Jurkat, Clone E6-1 (cell line): ENCODE measurements at regions not wholly inside any gene's neighbourhood (a gene's known extent, or its start where the extent isn't known, plus 50 kb on each side); places are given as distances from the start of the nearest gene placed in this dataset.

Experiments
- DNase-seq: peaks from one replicate; pipeline ENCODE4 v3.0.0-alpha.2; 2011; ENCODE audit warnings: low read depth, low spot score
- H3K4me3 ChIP-seq: 2 replicates; pipeline ENCODE4 v1.5.1; 2011; ENCODE audit warnings: mild to moderate bottlenecking, low read length, control low read depth, moderate library complexity

DNA sequence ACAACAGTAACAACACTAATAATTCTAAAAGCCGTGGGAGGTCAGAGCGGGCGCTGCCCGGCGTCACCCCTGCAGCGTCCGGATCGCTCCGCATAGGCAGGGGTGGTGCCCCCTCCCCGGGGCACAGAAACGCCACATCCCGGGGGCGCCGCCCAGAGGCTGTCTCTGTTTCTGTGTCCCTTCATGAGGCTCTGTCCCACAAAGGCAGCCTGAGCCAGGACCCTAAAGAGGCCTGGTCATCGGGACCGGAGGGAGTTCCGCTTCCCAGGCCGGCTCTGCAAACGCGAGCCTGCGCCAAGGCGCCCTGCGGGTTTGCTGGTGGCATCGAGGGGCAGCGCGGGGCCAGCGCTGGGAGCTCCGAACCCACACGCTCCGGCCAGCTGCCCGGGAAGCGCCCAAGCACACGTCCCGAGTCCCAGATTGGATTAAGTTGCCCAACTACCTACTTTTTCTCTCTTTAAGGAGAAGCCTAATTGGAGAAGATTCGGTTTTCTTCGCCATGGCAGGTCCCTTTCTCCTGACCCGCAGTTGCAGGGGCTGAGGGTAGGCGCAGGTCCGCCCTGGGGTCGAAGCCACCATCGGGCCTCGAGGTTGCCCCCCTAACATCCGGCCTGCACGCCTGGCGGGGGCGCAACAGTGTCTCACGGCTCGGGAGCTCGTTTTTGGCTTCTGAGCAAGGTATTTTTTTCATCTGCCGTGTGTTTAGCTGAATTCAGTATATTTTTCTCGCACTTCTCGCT lies 421.7 kb downstream of the VRK1 start:
- H3K4me3 ChIP-seq = peak overlapping the region; percentile 52
- DNase-seq = no peak

DNA sequence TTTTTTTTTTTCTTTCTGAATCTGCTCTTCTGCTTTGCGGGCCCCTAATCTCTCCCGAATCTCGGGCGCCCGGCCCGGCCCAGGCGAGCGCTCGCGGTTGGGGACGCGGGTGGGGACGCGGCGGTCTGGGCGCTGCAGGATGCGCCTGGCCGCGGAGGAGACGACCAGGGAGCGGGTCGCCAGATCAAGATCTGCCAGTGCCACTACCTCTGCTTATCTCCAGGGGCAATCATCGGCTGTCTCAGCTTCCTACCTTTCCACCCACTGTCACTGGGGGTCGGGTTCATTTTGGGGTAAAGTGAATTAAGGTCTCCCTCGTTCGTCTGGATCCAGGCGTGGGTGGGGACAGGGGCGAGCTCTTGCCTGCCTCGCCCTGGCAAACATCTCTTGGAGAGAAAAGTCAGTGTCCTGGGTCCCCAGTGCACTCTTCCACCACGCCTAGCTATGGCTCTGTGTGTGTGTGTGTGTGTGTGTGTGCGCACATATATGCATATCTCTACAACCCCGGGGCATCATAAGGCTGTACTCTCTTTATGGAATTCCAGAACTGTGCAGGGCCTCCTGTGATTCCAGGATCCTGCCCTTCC lies 422.3 kb downstream of the VRK1 start:
- peak overlapping the region; percentile 52 for H3K4me3 ChIP-seq
- no peak for DNase-seq

GRCh38 chr14:97221572-97222285 lies 424.5 kb downstream of the VRK1 start:
- H3K4me3 ChIP-seq = no peak overlapping the region
- DNase-seq = no peak

DNA sequence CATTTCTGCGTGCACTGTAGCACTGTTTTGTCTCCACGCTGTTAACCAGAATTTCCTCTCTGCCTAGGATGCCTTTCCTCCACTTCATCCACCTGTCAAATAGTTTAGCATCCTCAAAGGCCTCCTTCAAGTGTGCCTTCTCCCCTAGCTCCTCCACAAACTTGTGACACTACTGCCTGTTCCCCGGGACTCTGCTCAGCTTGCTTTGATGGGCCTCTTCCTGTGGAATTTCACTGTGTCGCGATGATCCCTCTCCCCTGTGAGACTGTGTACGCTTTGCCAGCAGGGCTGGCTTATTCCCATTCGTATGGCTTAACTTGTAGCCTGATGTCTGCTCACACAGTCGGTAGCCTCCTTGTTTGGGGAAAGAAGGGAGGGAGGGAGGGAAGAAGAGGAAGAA lies 426.8 kb downstream of the VRK1 start:
- no peak overlapping the region for H3K4me3 ChIP-seq
- no peak for DNase-seq

GRCh38 chr14:97230051-97230450 lies 432.9 kb downstream of the VRK1 start:
- no peak for DNase-seq
- no peak overlapping the region for H3K4me3 ChIP-seq

- H3K4me3 ChIP-seq = no peak overlapping the region
- no peak for DNase-seq
Measured at GRCh38 chr14:97233319-97233985, 436.3 kb downstream of the VRK1 start.

GRCh38 chr14:97246648-97247047 lies 449.5 kb downstream of the VRK1 start:
- DNase-seq = no peak
- H3K4me3 ChIP-seq = no peak overlapping the region

GRCh38 chr14:97248973-97249372 lies 451.8 kb downstream of the VRK1 start:
- DNase-seq = no peak
- H3K4me3 ChIP-seq = no peak overlapping the region

DNA sequence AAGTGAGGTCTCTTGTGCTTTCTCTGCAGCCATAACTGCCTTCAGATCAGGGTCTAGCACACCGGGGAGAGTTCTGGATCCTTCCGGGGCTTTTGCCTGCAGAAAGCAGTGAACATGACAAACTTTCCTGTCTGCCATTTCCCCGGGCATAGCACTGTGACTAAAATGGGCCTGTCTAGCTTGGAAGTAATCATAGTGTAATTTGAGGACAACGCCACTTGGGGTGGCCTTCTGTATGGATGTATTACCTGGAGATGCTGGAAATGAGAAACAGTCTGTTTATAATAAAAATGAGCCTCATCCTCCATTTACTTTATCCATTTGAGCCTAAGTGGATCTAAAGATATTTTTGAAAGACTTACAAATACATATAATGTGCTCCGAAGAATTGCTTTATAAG lies 453.7 kb downstream of the VRK1 start:
- no peak overlapping the region for H3K4me3 ChIP-seq
- DNase-seq = no peak

- H3K4me3 ChIP-seq = no peak overlapping the region
- DNase-seq = peak; percentile 28
Measured at GRCh38 chr14:97251491-97252155, 454.4 kb downstream of the VRK1 start.

DNA sequence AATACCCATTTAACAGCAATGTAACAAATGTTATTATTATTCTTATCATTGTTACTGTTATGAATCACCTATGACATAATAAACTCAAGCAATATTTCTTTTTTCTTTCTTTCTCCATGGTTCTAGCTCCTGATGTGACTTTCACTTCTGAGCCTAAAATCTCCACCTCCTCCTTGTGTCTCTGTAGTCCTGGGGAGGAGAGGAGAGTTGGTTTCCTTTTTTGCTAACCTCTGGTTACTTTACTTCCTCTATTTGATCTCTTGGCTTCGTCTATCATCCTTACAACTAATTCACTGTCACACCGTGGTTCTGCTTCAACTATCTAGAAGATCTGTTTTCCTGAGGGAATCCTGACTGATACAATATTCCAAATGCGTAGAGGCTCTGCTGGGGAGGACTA lies 456.6 kb downstream of the VRK1 start:
- no peak overlapping the region for H3K4me3 ChIP-seq
- no peak for DNase-seq

- no peak for DNase-seq
- no peak overlapping the region for H3K4me3 ChIP-seq
Measured at GRCh38 chr14:97262336-97262735, 465.2 kb downstream of the VRK1 start.

DNA sequence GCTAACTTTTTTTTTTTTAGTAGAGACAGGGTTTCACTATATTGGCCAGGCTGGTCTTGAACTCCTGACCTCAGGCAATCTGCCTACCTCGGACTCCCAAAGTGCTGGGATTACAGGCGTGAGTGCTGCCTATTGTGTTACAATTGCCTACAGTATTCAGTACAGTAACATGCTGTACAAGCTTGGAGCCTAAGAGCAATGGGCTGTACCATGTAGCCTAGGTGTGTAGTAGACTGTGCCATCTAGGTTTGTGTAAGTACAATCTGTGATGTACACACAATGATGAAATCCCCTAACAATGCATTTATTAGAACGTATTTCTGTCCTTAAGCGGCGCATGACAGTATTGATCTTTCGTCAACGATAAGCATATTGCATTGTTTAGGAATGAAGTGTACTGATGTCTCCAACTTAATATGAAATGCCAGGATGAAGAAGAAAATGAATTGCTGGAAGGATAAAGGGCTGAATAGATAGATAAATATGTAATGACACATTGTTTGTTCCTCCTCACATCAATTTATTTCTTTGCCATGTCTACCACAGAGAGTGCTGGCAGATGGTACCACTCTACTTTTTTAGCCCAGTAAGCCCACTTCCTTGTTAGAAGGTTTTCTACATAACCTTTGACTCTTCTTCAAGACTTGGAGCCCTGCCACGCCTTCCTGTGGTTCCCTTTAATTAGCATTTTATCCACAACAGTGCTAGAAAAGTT lies 467.5 kb downstream of the VRK1 start:
- DNase-seq = no peak
- no peak overlapping the region for H3K4me3 ChIP-seq

DNA sequence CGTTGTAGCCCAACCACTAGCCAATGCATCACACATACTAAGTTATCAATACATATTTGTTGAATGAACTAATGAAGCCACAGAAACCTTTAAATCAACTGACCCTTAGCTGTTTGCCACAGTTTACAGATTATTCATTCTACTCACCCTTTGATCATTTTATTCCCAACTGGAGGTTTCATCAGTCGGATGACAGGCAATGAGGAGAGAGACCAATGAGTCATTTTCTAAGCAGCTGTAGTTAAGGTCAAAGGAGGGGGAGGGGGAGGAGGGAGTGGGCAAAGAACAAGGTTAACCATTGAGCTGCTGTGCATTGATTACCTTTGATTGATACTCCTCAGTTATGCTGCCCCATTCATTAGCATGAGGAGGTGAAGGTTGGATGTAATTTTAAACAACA lies 469.5 kb downstream of the VRK1 start:
- H3K4me3 ChIP-seq = no peak overlapping the region
- DNase-seq = no peak

DNA sequence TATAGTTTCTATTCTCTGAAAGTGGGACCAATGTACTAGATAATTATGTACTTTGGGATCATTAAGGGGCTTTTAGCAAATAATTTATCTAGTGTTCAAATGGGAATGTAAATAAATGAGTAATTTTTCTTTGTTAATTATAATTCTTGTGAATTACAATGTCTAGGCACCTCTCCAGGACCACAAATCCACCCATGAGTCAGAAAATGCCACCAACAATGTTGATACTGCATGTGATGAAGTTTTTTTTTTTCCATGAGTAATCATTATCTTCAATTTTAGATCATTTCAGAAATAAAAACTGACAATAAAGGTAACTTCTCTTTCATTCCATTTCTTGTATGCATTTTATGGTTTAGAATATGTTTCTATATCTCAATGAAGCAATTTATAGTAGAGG lies 470.3 kb downstream of the VRK1 start:
- no peak for DNase-seq
- no peak overlapping the region for H3K4me3 ChIP-seq

- H3K4me3 ChIP-seq = no peak overlapping the region
- DNase-seq = no peak
Measured at GRCh38 chr14:97268097-97268496, 470.9 kb downstream of the VRK1 start.

DNA sequence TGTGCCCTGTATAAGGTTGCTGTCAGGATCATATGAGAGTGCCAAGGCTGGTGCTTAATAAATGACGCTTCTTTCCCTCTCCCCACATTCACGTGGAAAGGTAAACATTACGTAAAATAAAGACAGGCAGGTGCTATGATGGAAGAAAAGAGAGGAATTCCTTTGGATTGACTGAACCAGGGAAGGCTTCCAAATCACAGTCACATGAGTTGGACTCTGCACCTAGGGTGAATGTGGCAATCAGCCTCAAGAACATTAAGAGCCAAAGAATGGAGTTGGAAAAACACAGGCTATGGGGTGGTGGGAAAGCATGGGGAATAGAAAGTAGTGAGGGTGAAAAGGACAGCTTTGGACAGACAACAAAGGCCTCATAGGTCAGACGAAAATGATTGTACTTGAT lies 473.1 kb downstream of the VRK1 start:
- H3K4me3 ChIP-seq = no peak overlapping the region
- DNase-seq = no peak

GRCh38 chr14:97271451-97271960 lies 474.3 kb downstream of the VRK1 start:
- no peak for DNase-seq
- no peak overlapping the region for H3K4me3 ChIP-seq

GRCh38 chr14:97273540-97273939 lies 476.4 kb downstream of the VRK1 start:
- DNase-seq = no peak
- no peak overlapping the region for H3K4me3 ChIP-seq
